ENCODE measurements at regions not wholly inside any gene's neighbourhood (a gene's known extent, or its start where the extent isn't known, plus 50 kb on each side); places are given as distances from the start of the nearest gene placed in this dataset. TPM values are rescaled to one million over a fixed set of nuclear protein-coding genes. Genes with fewer than 3 reads are reported as not detected.

GRCh38 chr5:88322785-88323184 lies 54.1 kb upstream of the TMEM161B start:
- TF ChIP-seq, protein P1, sequence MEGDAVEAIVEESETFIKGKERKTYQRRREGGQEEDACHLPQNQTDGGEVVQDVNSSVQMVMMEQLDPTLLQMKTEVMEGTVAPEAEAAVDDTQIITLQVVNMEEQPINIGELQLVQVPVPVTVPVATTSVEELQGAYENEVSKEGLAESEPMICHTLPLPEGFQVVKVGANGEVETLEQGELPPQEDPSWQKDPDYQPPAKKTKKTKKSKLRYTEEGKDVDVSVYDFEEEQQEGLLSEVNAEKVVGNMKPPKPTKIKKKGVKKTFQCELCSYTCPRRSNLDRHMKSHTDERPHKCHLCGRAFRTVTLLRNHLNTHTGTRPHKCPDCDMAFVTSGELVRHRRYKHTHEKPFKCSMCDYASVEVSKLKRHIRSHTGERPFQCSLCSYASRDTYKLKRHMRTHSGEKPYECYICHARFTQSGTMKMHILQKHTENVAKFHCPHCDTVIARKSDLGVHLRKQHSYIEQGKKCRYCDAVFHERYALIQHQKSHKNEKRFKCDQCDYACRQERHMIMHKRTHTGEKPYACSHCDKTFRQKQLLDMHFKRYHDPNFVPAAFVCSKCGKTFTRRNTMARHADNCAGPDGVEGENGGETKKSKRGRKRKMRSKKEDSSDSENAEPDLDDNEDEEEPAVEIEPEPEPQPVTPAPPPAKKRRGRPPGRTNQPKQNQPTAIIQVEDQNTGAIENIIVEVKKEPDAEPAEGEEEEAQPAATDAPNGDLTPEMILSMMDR (IDR thresholded peaks at IDR 0.05; ENCODE audit: insufficient read depth, low read depth, low read length), result no peak
- DNase-seq (ENCODE audit: low read depth), result no peak
- Histone ChIP-seq H3K36me3 (ENCODE audit: control insufficient read depth, insufficient read depth, low read length) (no peaks in the 10 kb centered on the region), H3K4me3 (ENCODE audit: low read depth, low read length) (no peak overlapping the region), H3K27me3 (ENCODE audit: control insufficient read depth, insufficient read depth, low read length) (no peaks in the 10 kb centered on the region)
- ChIA-PET CTCF (no interaction called here), POLR2A (no interaction called here)

Small RNA genes in the stretch of these regions (small RNA-seq; reads per million reads assigned to genes)
- not detected for gene RF00156 (ENCODE audit: insufficient read length, low read depth, low replicate concordance)
